NCI-H1092 treated with DMSO at 0.1 percent for 48 hours (cell line): ENCODE measurements at regions not wholly inside any gene's neighbourhood (a gene's known extent, or its start where the extent isn't known, plus 50 kb on each side); places are given as distances from the start of the nearest gene placed in this dataset.
A peak's percentile ranks its signal among the peaks of the same experiment; 100 is the strongest.
"Not testable (repeated sequence)": the region's sequence is repeated elsewhere in the genome, so short reads cannot be mapped to it uniquely, and the experiment has no call there.

Source experiments
- DNase-seq: peaks from one replicate; lab custom pipeline; 2025; lab: John Stamatoyannopoulos, UW

- not testable (repeated sequence) for DNase-seq
Measured at GRCh38 chr5:1635477-1635876, 111.7 kb upstream of the LPCAT1 start.

- DNase-seq = no peak
Measured at GRCh38 chr5:1634337-1634661, 110.5 kb upstream of the LPCAT1 start.

GRCh38 chr5:1633605-1634336, 110.0 kb upstream of the LPCAT1 start:
- peak; percentile 69 for DNase-seq

GRCh38 chr5:1631004-1631403, 107.2 kb upstream of the LPCAT1 start:
- not testable (repeated sequence) for DNase-seq

- DNase-seq = not testable (repeated sequence)
Measured at GRCh38 chr5:1626397-1626796, 102.6 kb upstream of the LPCAT1 start.

- DNase-seq = not testable (repeated sequence)
Measured at GRCh38 chr5:1619531-1619930, 95.8 kb upstream of the LPCAT1 start.

GRCh38 chr5:1618296-1618865, 94.6 kb upstream of the LPCAT1 start:
- DNase-seq = not testable (repeated sequence)

GRCh38 chr5:1617236-1617755, 93.5 kb upstream of the LPCAT1 start:
- DNase-seq = not testable (repeated sequence)

GRCh38 chr5:1613515-1613914, 89.8 kb upstream of the LPCAT1 start:
- DNase-seq = not testable (repeated sequence)

GRCh38 chr5:1610526-1610925, 86.8 kb upstream of the LPCAT1 start:
- not testable (repeated sequence) for DNase-seq

GRCh38 chr5:1609111-1609510, 85.4 kb upstream of the LPCAT1 start:
- DNase-seq = peak; percentile 11

- not testable (repeated sequence) for DNase-seq
Measured at GRCh38 chr5:1608336-1608735, 84.6 kb upstream of the LPCAT1 start.

GRCh38 chr5:1606951-1607350, 83.2 kb upstream of the LPCAT1 start:
- not testable (repeated sequence) for DNase-seq

GRCh38 chr5:1603916-1604315, 80.2 kb upstream of the LPCAT1 start:
- peak; percentile 10 for DNase-seq

GRCh38 chr5:1601565-1601964, 77.8 kb upstream of the LPCAT1 start:
- DNase-seq = peak; percentile 43

GRCh38 chr5:1598950-1599737, 75.4 kb upstream of the LPCAT1 start:
- not testable (repeated sequence) for DNase-seq

- DNase-seq = not testable (repeated sequence)
Measured at GRCh38 chr5:1597093-1597473, 73.3 kb upstream of the LPCAT1 start.

GRCh38 chr5:1596462-1597092, 72.8 kb upstream of the LPCAT1 start:
- DNase-seq = not testable (repeated sequence)

GRCh38 chr5:1594357-1595106, 70.8 kb upstream of the LPCAT1 start:
- peak; percentile 42 for DNase-seq

- DNase-seq = no peak
Measured at GRCh38 chr5:1593903-1594356, 70.2 kb upstream of the LPCAT1 start.

GRCh38 chr5:1588071-1588694, 64.4 kb upstream of the LPCAT1 start:
- DNase-seq = not testable (repeated sequence)
